ENCODE measurements at regions not wholly inside any gene's neighbourhood (a gene's known extent, or its start where the extent isn't known, plus 50 kb on each side); places are given as distances from the start of the nearest gene placed in this dataset.
"Not testable (repeated sequence)": the region's sequence is repeated elsewhere in the genome, so short reads cannot be mapped to it uniquely, and the experiment has no call there.

- peaks cover 8% of the 10 kb centered on the region for H3K4me1 Mint-ChIP-seq (ENCODE audit: low read depth)
- no peak for TF ChIP-seq CTCF (IDR thresholded peaks at IDR 0.05)
- peaks cover 12% of the 10 kb centered on the region for H3K9me3 Mint-ChIP-seq (ENCODE audit: low read depth)
- peaks cover 2% of the 10 kb centered on the region for H3K36me3 Mint-ChIP-seq (ENCODE audit: low read depth)
- H3K27me3 Mint-ChIP-seq (ENCODE audit: low read depth), result peaks cover 1% of the 10 kb centered on the region
- H3K27ac Mint-ChIP-seq (ENCODE audit: unreplicated experiment), result no peak overlapping the region
- no peak overlapping the region for H3K4me3 Mint-ChIP-seq (ENCODE audit: unreplicated experiment)
- DNase-seq (ENCODE audit: low spot score), result no peak
Measured at GRCh38 chr2:62642429-62643099, 62.9 kb upstream of the EHBP1 start.

- H3K27ac Mint-ChIP-seq (ENCODE audit: unreplicated experiment), result no peak overlapping the region
- TF ChIP-seq CTCF (IDR thresholded peaks at IDR 0.05), result no peak
- DNase-seq (ENCODE audit: low spot score), result no peak
- H3K27me3 Mint-ChIP-seq (ENCODE audit: low read depth), result peaks cover 1% of the 10 kb centered on the region
- no peak overlapping the region for H3K4me3 Mint-ChIP-seq (ENCODE audit: unreplicated experiment)
- peaks cover 12% of the 10 kb centered on the region for H3K9me3 Mint-ChIP-seq (ENCODE audit: low read depth)
- peaks cover 8% of the 10 kb centered on the region for H3K4me1 Mint-ChIP-seq (ENCODE audit: low read depth)
- peaks cover 2% of the 10 kb centered on the region for H3K36me3 Mint-ChIP-seq (ENCODE audit: low read depth)
Measured at GRCh38 chr2:62641936-62642335, 63.6 kb upstream of the EHBP1 start.

- peaks cover 1% of the 10 kb centered on the region for H3K27me3 Mint-ChIP-seq (ENCODE audit: low read depth)
- no peak overlapping the region for H3K4me3 Mint-ChIP-seq (ENCODE audit: unreplicated experiment)
- DNase-seq (ENCODE audit: low spot score), result no peak
- TF ChIP-seq CTCF (IDR thresholded peaks at IDR 0.05), result no peak
- peaks cover 8% of the 10 kb centered on the region for H3K4me1 Mint-ChIP-seq (ENCODE audit: low read depth)
- no peak overlapping the region for H3K27ac Mint-ChIP-seq (ENCODE audit: unreplicated experiment)
- peaks cover 2% of the 10 kb centered on the region for H3K36me3 Mint-ChIP-seq (ENCODE audit: low read depth)
- H3K9me3 Mint-ChIP-seq (ENCODE audit: low read depth), result peaks cover 12% of the 10 kb centered on the region
Measured at GRCh38 chr2:62641410-62641843, 64.1 kb upstream of the EHBP1 start.

- TF ChIP-seq CTCF (IDR thresholded peaks at IDR 0.05), result no peak
- peaks cover 3% of the 10 kb centered on the region for H3K36me3 Mint-ChIP-seq (ENCODE audit: low read depth)
- no peaks in the 10 kb centered on the region for H3K4me1 Mint-ChIP-seq (ENCODE audit: low read depth)
- peaks cover 21% of the 10 kb centered on the region for H3K9me3 Mint-ChIP-seq (ENCODE audit: low read depth)
- no peak for DNase-seq (ENCODE audit: low spot score)
- H3K27me3 Mint-ChIP-seq (ENCODE audit: low read depth), result no peaks in the 10 kb centered on the region
- H3K4me3 Mint-ChIP-seq (ENCODE audit: unreplicated experiment), result no peak overlapping the region
- no peak overlapping the region for H3K27ac Mint-ChIP-seq (ENCODE audit: unreplicated experiment)
Measured at GRCh38 chr2:62631160-62632085, 74.1 kb upstream of the EHBP1 start.

GRCh38 chr2:62630206-62630605, 75.3 kb upstream of the EHBP1 start:
- H3K4me3 Mint-ChIP-seq (ENCODE audit: unreplicated experiment); DNase-seq (ENCODE audit: low spot score); H3K4me1 Mint-ChIP-seq (ENCODE audit: low read depth); H3K36me3 Mint-ChIP-seq (ENCODE audit: low read depth); H3K27ac Mint-ChIP-seq (ENCODE audit: unreplicated experiment); H3K27me3 Mint-ChIP-seq (ENCODE audit: low read depth): not testable (repeated sequence)
- H3K9me3 Mint-ChIP-seq (ENCODE audit: low read depth), result peaks cover 13% of the 10 kb centered on the region

- not testable (repeated sequence) for H3K27me3 Mint-ChIP-seq (ENCODE audit: low read depth); H3K27ac Mint-ChIP-seq (ENCODE audit: unreplicated experiment); H3K4me3 Mint-ChIP-seq (ENCODE audit: unreplicated experiment); H3K9me3 Mint-ChIP-seq (ENCODE audit: low read depth); H3K4me1 Mint-ChIP-seq (ENCODE audit: low read depth); DNase-seq (ENCODE audit: low spot score); H3K36me3 Mint-ChIP-seq (ENCODE audit: low read depth)
Measured at GRCh38 chr2:62629310-62629709, 76.2 kb upstream of the EHBP1 start.

Measured in chondrocyte (in vitro differentiated cells).